ENCODE measurements at regions not wholly inside any gene's neighbourhood (a gene's known extent, or its start where the extent isn't known, plus 50 kb on each side); places are given as distances from the start of the nearest gene placed in this dataset.

GRCh38 chr11:116129456-116129855 lies 625.2 kb upstream of the CADM1 start:
- TF ChIP-seq, protein P1, sequence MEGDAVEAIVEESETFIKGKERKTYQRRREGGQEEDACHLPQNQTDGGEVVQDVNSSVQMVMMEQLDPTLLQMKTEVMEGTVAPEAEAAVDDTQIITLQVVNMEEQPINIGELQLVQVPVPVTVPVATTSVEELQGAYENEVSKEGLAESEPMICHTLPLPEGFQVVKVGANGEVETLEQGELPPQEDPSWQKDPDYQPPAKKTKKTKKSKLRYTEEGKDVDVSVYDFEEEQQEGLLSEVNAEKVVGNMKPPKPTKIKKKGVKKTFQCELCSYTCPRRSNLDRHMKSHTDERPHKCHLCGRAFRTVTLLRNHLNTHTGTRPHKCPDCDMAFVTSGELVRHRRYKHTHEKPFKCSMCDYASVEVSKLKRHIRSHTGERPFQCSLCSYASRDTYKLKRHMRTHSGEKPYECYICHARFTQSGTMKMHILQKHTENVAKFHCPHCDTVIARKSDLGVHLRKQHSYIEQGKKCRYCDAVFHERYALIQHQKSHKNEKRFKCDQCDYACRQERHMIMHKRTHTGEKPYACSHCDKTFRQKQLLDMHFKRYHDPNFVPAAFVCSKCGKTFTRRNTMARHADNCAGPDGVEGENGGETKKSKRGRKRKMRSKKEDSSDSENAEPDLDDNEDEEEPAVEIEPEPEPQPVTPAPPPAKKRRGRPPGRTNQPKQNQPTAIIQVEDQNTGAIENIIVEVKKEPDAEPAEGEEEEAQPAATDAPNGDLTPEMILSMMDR (IDR thresholded peaks at IDR 0.05) = no peak
- TF ChIP-seq EZH2 (IDR thresholded peaks at IDR 0.05) = no peak
- TF ChIP-seq EZH2phosphoT487 (IDR thresholded peaks at IDR 0.05) = no peak
